HG02588 (cell line): ENCODE measurements at regions not wholly inside any gene's neighbourhood (a gene's known extent, or its start where the extent isn't known, plus 50 kb on each side); places are given as distances from the start of the nearest gene placed in this dataset.

Source experiments
- ATAC-seq: cut with Tn5 transposase; IDR thresholded peaks from one replicate; pipeline ENCODE4 v1.9.1; 2021; ENCODE audit warnings: mild to moderate bottlenecking, moderate library complexity; ENCODE audit not compliant: unreplicated experiment

- no peak for ATAC-seq
Observed at GRCh38 chr6:104332364-104332763, 527.4 kb downstream of the HACE1 start.

- ATAC-seq, result peak; percentile 77
Observed at GRCh38 chr6:104326173-104327001, 533.3 kb downstream of the HACE1 start.

GRCh38 chr6:104325341-104326172, 534.2 kb downstream of the HACE1 start:
- ATAC-seq, result no peak

- no peak for ATAC-seq
Observed at GRCh38 chr6:104324301-104324700, 535.4 kb downstream of the HACE1 start.

GRCh38 chr6:104322841-104323240, 536.9 kb downstream of the HACE1 start:
- ATAC-seq, result no peak

- no peak for ATAC-seq
Observed at GRCh38 chr6:104321301-104321700, 538.4 kb downstream of the HACE1 start.

GRCh38 chr6:104320896-104321295, 538.8 kb downstream of the HACE1 start:
- ATAC-seq, result no peak

GRCh38 chr6:104312851-104313250, 546.9 kb downstream of the HACE1 start:
- no peak for ATAC-seq

- no peak for ATAC-seq
Observed at GRCh38 chr6:104306211-104306610, 553.5 kb downstream of the HACE1 start.

GRCh38 chr6:104305206-104305605, 554.5 kb downstream of the HACE1 start:
- no peak for ATAC-seq

- no peak for ATAC-seq
Observed at GRCh38 chr6:104301951-104302350, 557.8 kb downstream of the HACE1 start.

- no peak for ATAC-seq
Observed at GRCh38 chr6:104286641-104287040, 573.1 kb downstream of the HACE1 start.

GRCh38 chr6:104284872-104285271, 574.8 kb downstream of the HACE1 start:
- no peak for ATAC-seq

- ATAC-seq, result no peak
Observed at GRCh38 chr6:104282581-104282980, 577.1 kb downstream of the HACE1 start.

- ATAC-seq, result no peak
Observed at GRCh38 chr6:104281370-104281769, 578.3 kb downstream of the HACE1 start.

GRCh38 chr6:104268389-104268788, 591.3 kb downstream of the HACE1 start:
- no peak for ATAC-seq

- no peak for ATAC-seq
Observed at GRCh38 chr6:104266922-104267321, 592.8 kb downstream of the HACE1 start.

- ATAC-seq, result no peak
Observed at GRCh38 chr6:104256646-104257045, 603.1 kb downstream of the HACE1 start.

- no peak for ATAC-seq
Observed at GRCh38 chr6:104253236-104253635, 606.5 kb downstream of the HACE1 start.

GRCh38 chr6:104252276-104252675, 607.4 kb downstream of the HACE1 start:
- no peak for ATAC-seq

- ATAC-seq, result no peak
Observed at GRCh38 chr6:104251651-104252050, 608.1 kb downstream of the HACE1 start.

- no peak for ATAC-seq
Observed at GRCh38 chr6:104240865-104241264, 618.9 kb downstream of the HACE1 start.
